ENCODE measurements at regions not wholly inside any gene's neighbourhood (a gene's known extent, or its start where the extent isn't known, plus 50 kb on each side); places are given as distances from the start of the nearest gene placed in this dataset.
"Not testable (repeated sequence)": the region's sequence is repeated elsewhere in the genome, so short reads cannot be mapped to it uniquely, and the experiment has no call there.

DNA sequence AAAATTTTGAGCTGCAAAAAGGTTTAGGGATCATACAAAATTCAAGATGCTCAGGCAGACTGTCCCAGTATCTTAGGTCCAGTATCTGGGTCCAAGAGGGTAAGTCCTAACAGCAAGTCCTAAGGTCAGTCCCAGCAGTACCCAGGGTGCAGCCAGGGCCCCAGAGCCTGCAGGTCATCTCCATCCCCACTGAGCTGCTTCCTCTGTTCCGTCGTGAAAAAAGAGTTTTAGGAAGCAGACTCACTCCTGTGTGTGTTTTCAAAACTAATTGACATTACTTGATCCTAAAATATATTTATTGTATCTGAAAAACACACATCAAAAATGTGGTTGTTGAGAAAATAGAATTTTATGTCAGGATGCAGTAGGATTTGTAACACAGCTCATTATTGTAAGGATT lies 69.9 kb upstream of the ALKAL2 start:
- H3K27me3 ChIP-seq (ENCODE audit: insufficient read depth, low read length): no peaks in the 10 kb centered on the region

DNA sequence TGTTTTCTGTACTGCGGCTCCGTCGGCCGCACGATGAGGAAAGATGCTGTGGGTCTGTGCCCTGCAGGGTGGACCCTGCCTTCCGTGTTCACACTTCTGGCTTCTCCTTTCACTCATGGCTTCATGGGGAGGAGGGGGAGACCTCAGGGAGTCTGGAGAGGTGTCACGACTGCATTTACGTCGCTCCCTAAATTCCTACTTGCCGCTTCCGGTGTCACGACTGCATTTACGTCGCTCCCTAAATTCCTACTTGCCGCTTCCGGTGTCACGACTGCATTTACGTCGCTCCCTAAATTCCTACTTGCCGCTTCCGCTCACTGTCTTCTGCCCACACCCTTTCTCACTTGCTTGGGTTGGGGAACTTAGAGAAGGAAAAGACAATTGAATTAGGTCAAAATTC lies 68.4 kb upstream of the ALKAL2 start:
- not testable (repeated sequence) for H3K36me3 ChIP-seq (ENCODE audit: insufficient read depth, low read length); H3K27me3 ChIP-seq (ENCODE audit: insufficient read depth, low read length); H3K27ac ChIP-seq (ENCODE audit: low read depth, low read length); H3K4me1 ChIP-seq (ENCODE audit: control insufficient read depth, insufficient read depth, low read length, unreplicated experiment); H3K4me3 ChIP-seq (ENCODE audit: low read depth, low read length); H3K79me2 ChIP-seq (ENCODE audit: control insufficient read depth, insufficient read depth, low read length, unreplicated experiment); H2AFZ ChIP-seq (ENCODE audit: low read length, unreplicated experiment)

More for the DNA sequence above, 69.9 kb upstream of the ALKAL2 start:
- no peaks in the 10 kb centered on the region for H3K4me1 ChIP-seq (ENCODE audit: control insufficient read depth, insufficient read depth, low read length, unreplicated experiment)
- H3K36me3 ChIP-seq (ENCODE audit: insufficient read depth, low read length): no peaks in the 10 kb centered on the region
- no peaks in the 10 kb centered on the region for H3K79me2 ChIP-seq (ENCODE audit: control insufficient read depth, insufficient read depth, low read length, unreplicated experiment)
- H3K4me3 ChIP-seq (ENCODE audit: low read depth, low read length): no peak overlapping the region
- H2AFZ ChIP-seq (ENCODE audit: low read length, unreplicated experiment): no peak overlapping the region
- no peak overlapping the region for H3K27ac ChIP-seq (ENCODE audit: low read depth, low read length)

DNA sequence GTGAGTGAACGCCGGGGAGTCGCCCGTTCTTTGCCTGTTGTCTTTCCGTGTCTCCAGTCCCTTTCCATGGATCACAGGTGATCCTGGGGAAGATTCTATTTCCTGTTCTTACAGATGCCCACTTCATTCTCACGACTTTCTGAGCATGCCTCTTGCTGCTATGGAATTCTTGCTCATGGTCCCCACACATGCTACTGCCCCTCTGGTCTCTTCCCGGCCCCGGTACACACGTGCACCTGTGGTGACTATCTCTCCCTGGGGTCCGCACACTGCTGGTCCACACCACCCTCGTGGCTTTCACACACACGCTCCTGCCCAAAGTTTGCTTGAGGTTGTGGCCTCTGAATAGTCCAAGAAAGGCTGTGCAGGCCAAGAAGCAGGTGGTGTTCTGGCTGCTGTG lies 67.9 kb upstream of the ALKAL2 start:
- no peak overlapping the region for H2AFZ ChIP-seq (ENCODE audit: low read length, unreplicated experiment)
- no peaks in the 10 kb centered on the region for H3K27me3 ChIP-seq (ENCODE audit: insufficient read depth, low read length)

DNA sequence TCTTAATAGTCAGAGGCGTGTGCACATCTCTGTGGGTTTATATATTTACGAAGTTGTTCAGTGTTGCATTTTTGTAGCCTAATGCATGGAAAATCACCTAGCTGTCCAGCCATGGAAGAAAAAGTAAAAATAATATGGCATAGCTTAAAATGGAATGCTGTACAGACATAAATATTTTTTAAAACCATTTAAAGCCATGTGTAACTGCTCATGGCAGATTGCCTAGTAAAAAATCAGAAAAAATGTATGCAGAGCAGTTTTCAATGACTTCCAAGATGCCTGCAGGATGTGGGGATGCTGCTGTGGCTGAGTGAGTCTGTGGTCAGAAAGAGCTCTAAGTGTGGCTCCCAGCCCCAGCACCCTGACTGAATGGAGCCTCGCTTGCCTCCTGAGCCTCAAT lies 64.8 kb upstream of the ALKAL2 start:
- H3K36me3 ChIP-seq (ENCODE audit: insufficient read depth, low read length): no peaks in the 10 kb centered on the region
- H3K4me3 ChIP-seq (ENCODE audit: low read depth, low read length): no peak overlapping the region
- H3K4me1 ChIP-seq (ENCODE audit: control insufficient read depth, insufficient read depth, low read length, unreplicated experiment): no peaks in the 10 kb centered on the region

More for the DNA sequence above, 67.9 kb upstream of the ALKAL2 start:
- Histone ChIP-seq H3K36me3 (ENCODE audit: insufficient read depth, low read length) (no peaks in the 10 kb centered on the region), H3K4me1 (ENCODE audit: control insufficient read depth, insufficient read depth, low read length, unreplicated experiment) (no peaks in the 10 kb centered on the region), H3K79me2 (ENCODE audit: control insufficient read depth, insufficient read depth, low read length, unreplicated experiment) (no peaks in the 10 kb centered on the region), H3K4me3 (ENCODE audit: low read depth, low read length) (no peak overlapping the region), H3K27ac (ENCODE audit: low read depth, low read length) (no peak overlapping the region)

DNA sequence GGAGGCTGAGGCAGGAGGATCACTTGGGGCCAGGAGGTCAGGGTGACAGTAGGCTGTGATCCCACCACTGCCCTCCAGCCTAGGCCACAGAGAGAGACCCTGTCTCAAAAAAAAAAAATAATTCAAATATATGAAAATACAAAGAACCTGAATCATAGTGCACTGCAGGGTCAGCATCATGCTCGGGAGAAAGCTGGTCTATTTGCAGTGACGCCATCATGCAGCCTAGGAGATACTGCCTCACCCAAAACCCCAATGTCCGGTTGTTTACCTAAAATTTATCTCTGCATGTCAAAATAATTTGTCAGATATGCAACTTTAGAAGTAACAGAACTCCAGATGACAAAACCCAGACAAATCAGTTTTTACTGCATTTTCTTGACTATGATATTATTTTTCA lies 61.5 kb upstream of the ALKAL2 start:
- H3K27me3 ChIP-seq (ENCODE audit: insufficient read depth, low read length): no peaks in the 10 kb centered on the region

More for the DNA sequence above, 64.8 kb upstream of the ALKAL2 start:
- no peak overlapping the region for H3K27ac ChIP-seq (ENCODE audit: low read depth, low read length)
- H2AFZ ChIP-seq (ENCODE audit: low read length, unreplicated experiment): no peak overlapping the region
- H3K27me3 ChIP-seq (ENCODE audit: insufficient read depth, low read length): no peaks in the 10 kb centered on the region
- no peaks in the 10 kb centered on the region for H3K79me2 ChIP-seq (ENCODE audit: control insufficient read depth, insufficient read depth, low read length, unreplicated experiment)

DNA sequence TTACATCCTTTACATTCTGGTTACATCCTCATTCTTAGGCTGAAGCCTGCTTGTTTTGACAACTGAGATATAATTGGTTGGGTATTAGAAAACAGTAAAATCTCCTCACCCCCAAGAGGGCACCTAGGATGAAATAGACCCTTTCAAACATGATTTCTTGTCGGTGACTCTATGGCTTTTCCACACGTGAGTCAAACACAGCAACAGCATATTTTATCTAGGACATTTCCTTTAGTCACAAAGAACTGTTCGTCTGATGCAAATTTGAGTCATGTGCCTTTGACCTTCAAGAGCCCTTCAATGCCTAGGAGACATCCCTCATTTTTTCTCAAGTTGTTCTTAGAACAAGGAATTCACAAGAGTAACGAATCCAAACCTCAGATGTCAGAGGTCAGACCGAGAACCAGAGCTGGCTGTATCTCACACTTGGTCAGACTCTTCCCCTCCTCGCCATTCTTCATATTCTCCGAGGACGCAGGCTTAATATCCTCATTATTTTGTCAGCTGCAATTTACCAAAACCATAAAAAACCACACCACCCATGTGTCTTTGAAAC lies 60.5 kb upstream of the ALKAL2 start:
- no peaks in the 10 kb centered on the region for H3K4me1 ChIP-seq (ENCODE audit: control insufficient read depth, insufficient read depth, low read length, unreplicated experiment)

More for the DNA sequence above, 61.5 kb upstream of the ALKAL2 start:
- no peaks in the 10 kb centered on the region for H3K79me2 ChIP-seq (ENCODE audit: control insufficient read depth, insufficient read depth, low read length, unreplicated experiment)
- no peak overlapping the region for H2AFZ ChIP-seq (ENCODE audit: low read length, unreplicated experiment)
- no peak overlapping the region for H3K4me3 ChIP-seq (ENCODE audit: low read depth, low read length)
- H3K4me1 ChIP-seq (ENCODE audit: control insufficient read depth, insufficient read depth, low read length, unreplicated experiment): no peaks in the 10 kb centered on the region
- H3K36me3 ChIP-seq (ENCODE audit: insufficient read depth, low read length): no peaks in the 10 kb centered on the region
- H3K27ac ChIP-seq (ENCODE audit: low read depth, low read length): peak overlapping the region; percentile 51; the same call in 1 of the 2 replicates

DNA sequence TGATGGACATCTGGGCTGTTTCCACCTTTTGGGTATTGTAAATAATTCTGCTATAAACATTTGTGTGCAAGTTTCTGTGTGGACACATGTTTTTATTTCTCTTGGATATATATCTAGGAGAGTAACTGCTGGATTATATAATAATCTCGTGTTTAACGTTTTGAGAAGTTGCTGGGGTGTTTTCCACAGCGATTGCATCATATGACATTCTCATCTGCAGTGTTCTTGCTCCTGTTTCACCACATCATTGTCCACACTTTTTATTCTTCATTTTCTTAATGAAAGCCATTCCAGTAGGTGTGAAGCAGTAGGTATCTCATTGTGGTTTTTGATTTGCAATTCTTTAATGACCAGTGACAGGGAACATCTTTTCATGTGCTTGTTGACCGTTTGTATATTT lies 56.9 kb upstream of the ALKAL2 start:
- Histone ChIP-seq H3K79me2 (ENCODE audit: control insufficient read depth, insufficient read depth, low read length, unreplicated experiment) (no peaks in the 10 kb centered on the region), H3K4me3 (ENCODE audit: low read depth, low read length) (no peak overlapping the region)

More for the DNA sequence above, 60.5 kb upstream of the ALKAL2 start:
- Histone ChIP-seq H2AFZ (ENCODE audit: low read length, unreplicated experiment) (no peak overlapping the region), H3K36me3 (ENCODE audit: insufficient read depth, low read length) (no peaks in the 10 kb centered on the region), H3K79me2 (ENCODE audit: control insufficient read depth, insufficient read depth, low read length, unreplicated experiment) (no peaks in the 10 kb centered on the region), H3K4me3 (ENCODE audit: low read depth, low read length) (no peak overlapping the region), H3K27me3 (ENCODE audit: insufficient read depth, low read length) (no peaks in the 10 kb centered on the region), H3K27ac (ENCODE audit: low read depth, low read length) (peak overlapping the region; percentile 51)

DNA sequence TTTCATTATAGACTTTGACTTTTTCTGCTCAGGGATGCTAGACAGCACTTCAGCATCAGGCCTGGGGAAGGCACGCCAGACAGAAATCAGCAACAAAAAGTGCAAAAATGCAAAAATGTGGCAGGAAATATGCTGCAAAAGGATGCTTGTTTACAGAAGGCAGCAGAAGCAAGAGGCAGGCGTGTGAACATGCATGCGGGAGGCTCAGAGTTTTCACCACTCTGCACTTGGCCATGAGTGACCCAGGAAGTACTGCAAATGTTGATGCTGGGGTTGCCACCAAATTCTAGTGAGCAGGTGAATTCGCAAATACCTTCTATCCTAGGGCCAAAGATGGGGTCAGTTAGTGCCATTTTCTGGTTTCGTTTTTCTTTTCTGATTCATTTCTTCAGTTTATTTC lies 55.5 kb upstream of the ALKAL2 start:
- Histone ChIP-seq H3K4me1 (ENCODE audit: control insufficient read depth, insufficient read depth, low read length, unreplicated experiment) (no peaks in the 10 kb centered on the region), H3K27me3 (ENCODE audit: insufficient read depth, low read length) (no peaks in the 10 kb centered on the region)

More for the DNA sequence above, 56.9 kb upstream of the ALKAL2 start:
- no peak overlapping the region for H2AFZ ChIP-seq (ENCODE audit: low read length, unreplicated experiment)
- no peaks in the 10 kb centered on the region for H3K4me1 ChIP-seq (ENCODE audit: control insufficient read depth, insufficient read depth, low read length, unreplicated experiment)
- no peak overlapping the region for H3K27ac ChIP-seq (ENCODE audit: low read depth, low read length)
- no peaks in the 10 kb centered on the region for H3K36me3 ChIP-seq (ENCODE audit: insufficient read depth, low read length)
- H3K27me3 ChIP-seq (ENCODE audit: insufficient read depth, low read length): no peaks in the 10 kb centered on the region

DNA sequence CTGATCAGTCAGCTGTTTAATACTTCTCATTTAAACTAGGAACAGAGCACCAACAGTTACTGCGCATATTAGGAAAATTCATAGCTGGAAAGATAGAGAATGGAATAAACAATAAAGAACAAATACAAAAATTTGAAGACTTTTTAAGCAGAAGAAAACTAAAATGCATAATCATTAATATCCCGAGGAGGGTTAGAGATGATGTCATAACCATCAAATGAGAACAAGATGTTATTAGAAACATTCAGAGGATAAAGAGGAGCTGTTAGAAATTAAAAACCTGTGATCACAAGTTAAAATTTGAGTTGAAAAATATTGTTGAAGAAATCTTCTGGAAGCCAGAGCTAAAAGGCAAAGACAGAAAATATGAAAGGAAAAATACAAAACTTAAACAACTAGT lies 54.0 kb upstream of the ALKAL2 start:
- Histone ChIP-seq H3K4me3 (ENCODE audit: low read depth, low read length) (no peak overlapping the region), H3K4me1 (ENCODE audit: control insufficient read depth, insufficient read depth, low read length, unreplicated experiment) (no peaks in the 10 kb centered on the region), H3K27me3 (ENCODE audit: insufficient read depth, low read length) (no peaks in the 10 kb centered on the region), H2AFZ (ENCODE audit: low read length, unreplicated experiment) (no peak overlapping the region), H3K27ac (ENCODE audit: low read depth, low read length) (no peak overlapping the region), H3K36me3 (ENCODE audit: insufficient read depth, low read length) (no peaks in the 10 kb centered on the region), H3K79me2 (ENCODE audit: control insufficient read depth, insufficient read depth, low read length, unreplicated experiment) (no peaks in the 10 kb centered on the region)

More for the DNA sequence above, 55.5 kb upstream of the ALKAL2 start:
- Histone ChIP-seq H3K4me3 (ENCODE audit: low read depth, low read length) (no peak overlapping the region), H2AFZ (ENCODE audit: low read length, unreplicated experiment) (no peak overlapping the region), H3K79me2 (ENCODE audit: control insufficient read depth, insufficient read depth, low read length, unreplicated experiment) (no peaks in the 10 kb centered on the region), H3K36me3 (ENCODE audit: insufficient read depth, low read length) (no peaks in the 10 kb centered on the region), H3K27ac (ENCODE audit: low read depth, low read length) (no peak overlapping the region)

DNA sequence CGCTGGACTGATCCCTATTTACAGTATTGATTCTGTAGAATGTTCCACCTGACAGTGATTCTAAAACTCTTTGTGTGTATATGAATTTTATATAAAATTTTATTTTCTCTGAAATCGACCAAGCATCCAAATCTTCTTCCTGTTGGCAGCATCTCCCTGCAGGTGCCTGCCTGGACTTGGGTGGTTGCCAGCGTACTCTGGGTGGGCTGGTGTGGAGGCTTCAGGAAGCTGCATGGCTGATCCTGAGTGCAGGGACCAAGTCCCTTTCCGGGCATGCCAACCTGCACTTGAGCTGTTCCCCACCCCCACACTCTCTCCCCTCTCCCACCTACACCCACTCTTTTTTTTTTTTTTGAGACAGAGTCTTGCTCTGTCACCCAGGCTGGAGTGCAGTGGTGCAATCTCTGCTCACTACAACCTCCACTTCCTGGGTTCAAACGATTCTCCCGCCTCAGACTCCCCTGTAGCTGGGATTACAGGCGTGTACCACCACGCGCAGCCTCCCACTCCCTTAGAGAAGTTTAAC lies 53.2 kb upstream of the ALKAL2 start:
- Histone ChIP-seq H3K27me3 (ENCODE audit: insufficient read depth, low read length) (no peaks in the 10 kb centered on the region), H3K36me3 (ENCODE audit: insufficient read depth, low read length) (no peaks in the 10 kb centered on the region), H3K4me1 (ENCODE audit: control insufficient read depth, insufficient read depth, low read length, unreplicated experiment) (no peaks in the 10 kb centered on the region), H2AFZ (ENCODE audit: low read length, unreplicated experiment) (no peak overlapping the region), H3K79me2 (ENCODE audit: control insufficient read depth, insufficient read depth, low read length, unreplicated experiment) (no peaks in the 10 kb centered on the region), H3K27ac (ENCODE audit: low read depth, low read length) (no peak overlapping the region), H3K4me3 (ENCODE audit: low read depth, low read length) (no peak overlapping the region)

Measured in ACC112 (cell line).